ENCODE measurements at regions not wholly inside any gene's neighbourhood (a gene's known extent, or its start where the extent isn't known, plus 50 kb on each side); places are given as distances from the start of the nearest gene placed in this dataset.

DNA sequence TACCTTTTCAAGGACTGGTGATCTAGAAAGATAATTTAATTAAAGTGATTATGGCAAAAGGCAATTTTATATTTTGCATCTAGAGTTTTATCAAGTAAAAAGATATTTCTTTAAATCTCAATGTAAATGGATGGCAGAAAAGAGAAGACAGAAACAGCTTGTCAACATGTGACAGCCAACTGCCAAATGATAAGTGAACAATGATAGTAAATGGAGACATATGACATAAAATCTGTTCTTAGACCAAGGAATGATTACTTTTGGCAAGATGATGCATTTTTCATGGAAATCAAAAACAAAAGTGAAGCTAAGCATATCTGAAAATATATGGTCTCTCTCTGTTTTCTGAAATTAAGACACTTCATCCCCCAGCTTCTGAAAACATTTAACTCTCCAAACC, 1730.7 kb upstream of the FLRT2 start:
- TF ChIP-seq, protein P1, sequence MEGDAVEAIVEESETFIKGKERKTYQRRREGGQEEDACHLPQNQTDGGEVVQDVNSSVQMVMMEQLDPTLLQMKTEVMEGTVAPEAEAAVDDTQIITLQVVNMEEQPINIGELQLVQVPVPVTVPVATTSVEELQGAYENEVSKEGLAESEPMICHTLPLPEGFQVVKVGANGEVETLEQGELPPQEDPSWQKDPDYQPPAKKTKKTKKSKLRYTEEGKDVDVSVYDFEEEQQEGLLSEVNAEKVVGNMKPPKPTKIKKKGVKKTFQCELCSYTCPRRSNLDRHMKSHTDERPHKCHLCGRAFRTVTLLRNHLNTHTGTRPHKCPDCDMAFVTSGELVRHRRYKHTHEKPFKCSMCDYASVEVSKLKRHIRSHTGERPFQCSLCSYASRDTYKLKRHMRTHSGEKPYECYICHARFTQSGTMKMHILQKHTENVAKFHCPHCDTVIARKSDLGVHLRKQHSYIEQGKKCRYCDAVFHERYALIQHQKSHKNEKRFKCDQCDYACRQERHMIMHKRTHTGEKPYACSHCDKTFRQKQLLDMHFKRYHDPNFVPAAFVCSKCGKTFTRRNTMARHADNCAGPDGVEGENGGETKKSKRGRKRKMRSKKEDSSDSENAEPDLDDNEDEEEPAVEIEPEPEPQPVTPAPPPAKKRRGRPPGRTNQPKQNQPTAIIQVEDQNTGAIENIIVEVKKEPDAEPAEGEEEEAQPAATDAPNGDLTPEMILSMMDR (IDR thresholded peaks at IDR 0.05): no peak
- no peak for TF ChIP-seq ZFX (IDR thresholded peaks at IDR 0.05; ENCODE audit: borderline replicate concordance)

Measured in 22Rv1 (cell line).